HCT116 (cell line): ENCODE measurements at regions not wholly inside any gene's neighbourhood (a gene's known extent, or its start where the extent isn't known, plus 50 kb on each side); places are given as distances from the start of the nearest gene placed in this dataset.

Source experiments
- ATAC-seq: fragments of 200-7000 bp; cut with Tn5 transposase; 2 replicates; pipeline ENCODE4 v1.9.1; 2020; ENCODE audit warnings: mild to moderate bottlenecking, moderate library complexity
- BruUV-seq: library from RNA; stranded (reverse); fragments of 400-500 nt; replicated peaks from 2 replicates; lab custom pipeline; 2021; lab: Mats Ljungman, UMichigan
- CTCF ChIA-PET: fragments of 300-600 bp; sonication (Branson Sonifier 250); formaldehyde crosslinking; loops from one replicate; lab custom pipeline; 2021; ENCODE audit warnings: antibody characterized with exemption; lab: Charles Lee
- POLR2A ChIA-PET: fragments of 300-600, 350-600 bp; sonication (Branson Sonifier 250); formaldehyde crosslinking; loops from one replicate; lab custom pipeline; 2021; ENCODE audit warnings: antibody characterized with exemption; lab: Charles Lee
- RAD21 ChIA-PET, 2 experiments: fragments of 300-600 bp; sonication (Branson Sonifier 250); formaldehyde crosslinking; loops; one replicate each; lab custom pipeline; 2023; ENCODE audit warnings: low total read pairs in 2 of 2; ENCODE audit not compliant: uncharacterized antibody in 2 of 2, unreplicated experiment in 2 of 2, low non-redundant PET in 1 of 2; lab: Charles Lee
- DNase-seq: peaks from one replicate; pipeline ENCODE4 v3.0.0-alpha.2; 2010; ENCODE audit warnings: low read depth, low spot score
- H2AFZ ChIP-seq: fragments of 200-600 bp; shearing (Covaris generic), sonication (generic); 2 replicates; pipeline ENCODE4 v1.6.1; 2017; ENCODE audit warnings: low read depth, mixed run types, mixed read lengths, antibody characterized with exemption, low read length; ENCODE audit not compliant: poor library complexity, severe bottlenecking
- H3K27ac ChIP-seq: 2 replicates; pipeline ENCODE4 v1.5.1; 2012; ENCODE audit warnings: low read depth, low read length
- H3K27me3 ChIP-seq: fragments of 200-600 bp; sonication (generic); 2 replicates; pipeline ENCODE4 v1.6.1; 2016; ENCODE audit warnings: mixed run types, low read length, mixed read lengths; ENCODE audit not compliant: insufficient read depth
- H3K36me3 ChIP-seq, 2 experiments: fragments of 200-500 bp in 1 of 2; fragments of 200-600 bp in 1 of 2; sonication (Bioruptor generic) in 1 of 2; sonication (generic) in 1 of 2; 2 replicates each; pipeline versions ENCODE4 v1.5.1 to v1.6.1; 2014 to 2016; ENCODE audit warnings: low read length in 2 of 2, inconsistent platforms in 1 of 2, mixed read lengths in 1 of 2, mixed run types in 1 of 2; ENCODE audit not compliant: insufficient read depth in 2 of 2, control insufficient read depth in 1 of 2
- H3K4me1 ChIP-seq, 2 experiments: fragments of 200-600 bp in 1 of 2; sonication (generic) in 1 of 2; 2 replicates each; pipeline versions ENCODE4 v1.5.1 to v1.6.1; 2012 to 2017; ENCODE audit warnings: low read length in 2 of 2, inconsistent platforms in 1 of 2, mild to moderate bottlenecking in 1 of 2, mixed read lengths in 1 of 2, mixed run types in 1 of 2, moderate library complexity in 1 of 2; ENCODE audit not compliant: insufficient read depth in 2 of 2, control insufficient read depth in 1 of 2
- H3K4me2 ChIP-seq: fragments of 200-600 bp; sonication (generic); 2 replicates; pipeline ENCODE4 v1.6.1; 2017; ENCODE audit warnings: mixed run types, low read length, mixed read lengths
- H3K4me3 ChIP-seq, 2 experiments: fragments of 200-600 bp in 1 of 2; sonication (generic) in 1 of 2; replicated peaks in 1 of 2; 2 replicates each; pipeline ENCODE4 v1.5.1; 2011 to 2016; ENCODE audit warnings: low read length in 2 of 2, control low read depth in 1 of 2, low read depth in 1 of 2, mild to moderate bottlenecking in 1 of 2, mixed read lengths in 1 of 2, mixed run types in 1 of 2
- H3K79me2 ChIP-seq: fragments of 200-600 bp; sonication (generic); 2 replicates; pipeline ENCODE4 v1.6.1; 2017; ENCODE audit warnings: mild to moderate bottlenecking, mixed run types, low read length, moderate library complexity, mixed read lengths; ENCODE audit not compliant: insufficient read depth
- H3K9ac ChIP-seq: fragments of 200-600 bp; sonication (generic); 2 replicates; pipeline ENCODE4 v1.6.1; 2016; ENCODE audit warnings: low read length, mixed read lengths
- H3K9me2 ChIP-seq: fragments of 200-600 bp; sonication (generic), shearing (Covaris generic); 2 replicates; pipeline ENCODE4 v1.6.1; 2017; ENCODE audit warnings: mixed run types, mild to moderate bottlenecking, moderate library complexity; ENCODE audit not compliant: insufficient read depth
- H3K9me3 ChIP-seq, 2 experiments: fragments of 200-500 bp in 1 of 2; fragments of 200-600 bp in 1 of 2; sonication (Bioruptor generic) in 1 of 2; sonication (generic) in 1 of 2; 2 replicates each; pipeline ENCODE4 v1.6.1; 2014 to 2017; ENCODE audit warnings: low read length in 2 of 2, mixed read lengths in 2 of 2, inconsistent platforms in 1 of 2, low read depth in 1 of 2, mild to moderate bottlenecking in 1 of 2, mixed run types in 1 of 2, moderate library complexity in 1 of 2; ENCODE audit not compliant: control insufficient read depth in 1 of 2, insufficient read depth in 1 of 2
- H4K20me1 ChIP-seq: fragments of 200-600 bp; sonication (generic), shearing (Covaris generic); 2 replicates; pipeline ENCODE4 v1.6.1; 2017; ENCODE audit warnings: mixed run types, mild to moderate bottlenecking, moderate library complexity; ENCODE audit not compliant: insufficient read depth
- ATF3 ChIP-seq: IDR thresholded peaks from 2 replicates; pipeline ENCODE4 v1.6.1; 2012
- CBX3 ChIP-seq: IDR thresholded peaks from 2 replicates; pipeline ENCODE4 v1.6.1; 2012; ENCODE audit warnings: low read depth
- CEBPB ChIP-seq: IDR thresholded peaks from 2 replicates; pipeline ENCODE4 v1.6.1; 2012; ENCODE audit warnings: low read depth
- CTCF ChIP-seq, 3 experiments: fragments of 200-600 bp in 1 of 3; sonication (generic) in 1 of 3; IDR thresholded peaks in 2 of 3; conservative IDR thresholded peaks in 1 of 3; 2 replicates each; pipeline ENCODE4 v1.5.1; 2012 to 2017; ENCODE audit warnings: low read depth in 2 of 3, low read length in 2 of 3, antibody characterized with exemption in 1 of 3, borderline replicate concordance in 1 of 3, control low read depth in 1 of 3, mild to moderate bottlenecking in 1 of 3, mixed read lengths in 1 of 3, mixed run types in 1 of 3, moderate library complexity in 1 of 3; ENCODE audit not compliant: insufficient read depth in 1 of 3
- EGR1 ChIP-seq: IDR thresholded peaks from 2 replicates; pipeline ENCODE4 v1.6.1; 2012; ENCODE audit warnings: low read depth
- ELF1 ChIP-seq: IDR thresholded peaks from 2 replicates; pipeline ENCODE4 v1.6.1; 2012; ENCODE audit warnings: low read depth, borderline replicate concordance
- EZH2 ChIP-seq: fragments of 200-600 bp; sonication (generic); IDR thresholded peaks from 2 replicates; pipeline ENCODE4 v1.6.1; 2017; ENCODE audit warnings: antibody characterized with exemption, mixed run types
- EZH2phosphoT487 ChIP-seq: fragments of 200-600 bp; IDR thresholded peaks from 2 replicates; pipeline ENCODE4 v1.6.1; 2018; ENCODE audit warnings: antibody characterized with exemption, borderline replicate concordance
- FOSL1 ChIP-seq: IDR thresholded peaks from 2 replicates; pipeline ENCODE4 v1.6.1; 2012; ENCODE audit warnings: low read depth
- MAX ChIP-seq: IDR thresholded peaks from 2 replicates; pipeline ENCODE4 v1.6.1; 2012
- POLR2A ChIP-seq: IDR thresholded peaks from 2 replicates; pipeline ENCODE4 v1.7.0; 2011; ENCODE audit warnings: borderline replicate concordance; ENCODE audit not compliant: insufficient read depth, insufficient read length; ENCODE audit errors: extremely low read depth
- REST ChIP-seq: IDR thresholded peaks from 2 replicates; pipeline ENCODE4 v1.6.1; 2012; ENCODE audit warnings: low read depth
- SIN3A ChIP-seq: IDR thresholded peaks from 2 replicates; pipeline ENCODE4 v1.6.1; 2012; ENCODE audit warnings: low read depth
- SP1 ChIP-seq: IDR thresholded peaks from 2 replicates; pipeline ENCODE4 v1.6.1; 2012; ENCODE audit warnings: low read depth
- TCF7L2 ChIP-seq: IDR thresholded peaks from 2 replicates; pipeline ENCODE4 v1.7.0; 2011; ENCODE audit warnings: borderline replicate concordance, inconsistent platforms; ENCODE audit not compliant: insufficient read depth, insufficient read length; ENCODE audit errors: extremely low read depth
- ZBTB33 ChIP-seq: IDR thresholded peaks from 2 replicates; pipeline ENCODE4 v1.6.1; 2011; ENCODE audit warnings: mild to moderate bottlenecking, low read length, moderate library complexity; ENCODE audit not compliant: insufficient replicate concordance; ENCODE audit errors: extremely low read depth
- ZFX ChIP-seq: fragments of 450-650 bp; IDR thresholded peaks from 2 replicates; pipeline ENCODE4 v1.6.1; 2017
- intact Hi-C: fragments of 100-400 bp; cut with micrococcal nuclease; formaldehyde crosslinking; loops from 2 replicates; pipeline ENCODE4 v1.10.0; 2022

GRCh38 chr14:23883684-23884540 is 69.7 kb upstream of the DHRS4 start (continued):
- no peak for TF ChIP-seq FOSL1
- no peak for TF ChIP-seq EZH2
- no peak for TF ChIP-seq EZH2phosphoT487
- TF ChIP-seq CTCF (IDR thresholded peaks at IDR 0.05 in 2 of 3, conservative IDR thresholded peaks at IDR 0.05 in 1 of 3; ENCODE audit: borderline replicate concordance in 1 of 3, insufficient read depth in 1 of 3, low read depth in 2 of 3, low read length in 2 of 3) = no peak
- TF ChIP-seq ELF1 = no peak
- TF ChIP-seq MAX = no peak

GRCh38 chr14:23884541-23884904 is 69.0 kb upstream of the DHRS4 start:
- Histone ChIP-seq H3K4me3 (no peak overlapping the region), H3K27me3 (no peaks in the 10 kb centered on the region), H3K36me3 (no peaks in the 10 kb centered on the region), H3K4me2 (no peak overlapping the region), H4K20me1 (no peaks in the 10 kb centered on the region), H3K79me2 (no peaks in the 10 kb centered on the region), H3K9ac (no peak overlapping the region), H3K27ac (no peak overlapping the region), H3K9me2 (no peaks in the 10 kb centered on the region), H2AFZ (no peak overlapping the region), H3K4me1 (no peaks in the 10 kb centered on the region), H3K9me3 (peaks cover 0 to 6% of the 10 kb centered on the region in 2 experiments; a peak in 1 of 4 replicates)
- no TSS peak for BruUV-seq
- DNase-seq (no peak), ATAC-seq (no peak)
- ChIA-PET CTCF (interaction anchor here (0.9 to 1.3 kb wide), 2 partner anchors 219 kb away, joined by 4 to 6 read pairs; no protein-coding TSS in a partner anchor), RAD21 (no interaction called here), POLR2A (no interaction called here)
- intact Hi-C loops = no loop called here
- no peak for TF ChIP-seq ZBTB33
- no peak for TF ChIP-seq SIN3A
- TF ChIP-seq CEBPB = no peak
- no peak for TF ChIP-seq MAX
- TF ChIP-seq REST = no peak
- no peak for TF ChIP-seq CBX3
- TF ChIP-seq TCF7L2 = no peak
- TF ChIP-seq ELF1 = no peak
- TF ChIP-seq EZH2 = no peak
- TF ChIP-seq POLR2A = no peak
- TF ChIP-seq EGR1 = no peak
- no peak for TF ChIP-seq ATF3
- no peak for TF ChIP-seq SP1
- TF ChIP-seq ZFX = no peak
